WTC11 (cell line): ENCODE measurements at regions not wholly inside any gene's neighbourhood (a gene's known extent, or its start where the extent isn't known, plus 50 kb on each side); places are given as distances from the start of the nearest gene placed in this dataset.
"Not testable (repeated sequence)": the region's sequence is repeated elsewhere in the genome, so short reads cannot be mapped to it uniquely, and the experiment has no call there.

ENCODE experiments used
- ATAC-seq: fragments of 200-7000 bp; cut with Tn5 transposase; 2 replicates; pipeline ENCODE4 v1.10.0; 2021; ENCODE audit warnings: mild to moderate bottlenecking, moderate library complexity
- CTCF ChIA-PET: fragments of 300-600 bp; sonication (Branson Sonifier 250); formaldehyde crosslinking; loops from one replicate; lab custom pipeline; 2021; ENCODE audit warnings: antibody characterized with exemption; lab: Charles Lee
- POLR2A ChIA-PET: fragments of 350-600 bp; sonication (Branson Sonifier 250); formaldehyde crosslinking; loops from one replicate; lab custom pipeline; 2021; ENCODE audit warnings: antibody characterized with exemption; lab: Charles Lee
- DNase-seq: peaks from one replicate; pipeline ENCODE4 v3.0.0; 2021; ENCODE audit warnings: low spot score
- H3K27ac Mint-ChIP-seq: 2 replicates; pipeline ENCODE4 v1.8.0; 2021; ENCODE audit warnings: mixed read lengths
- H3K27me3 Mint-ChIP-seq: 2 replicates; pipeline ENCODE4 v1.8.0; 2021; ENCODE audit warnings: low read depth, mild to moderate bottlenecking, moderate library complexity, mixed read lengths
- H3K36me3 Mint-ChIP-seq: 2 replicates; pipeline ENCODE4 v1.8.0; 2021; ENCODE audit warnings: mixed read lengths
- H3K4me1 Mint-ChIP-seq: 2 replicates; pipeline ENCODE4 v1.8.0; 2022; ENCODE audit warnings: mixed read lengths
- H3K4me3 Mint-ChIP-seq: 2 replicates; pipeline ENCODE4 v1.8.0; 2021; ENCODE audit warnings: mild to moderate bottlenecking, moderate library complexity, mixed read lengths
- H3K9me3 Mint-ChIP-seq: 2 replicates; pipeline ENCODE4 v1.8.0; 2021; ENCODE audit warnings: mixed read lengths
- CBFB ChIP-seq: sonication (generic); formaldehyde crosslinking; IDR thresholded peaks from 2 replicates; pipeline ENCODE4 v1.8.1; 2022; ENCODE audit warnings: mild to moderate bottlenecking, low read depth, missing genetic modification reagents
- CREB1 ChIP-seq: sonication (generic); formaldehyde crosslinking; IDR thresholded peaks from 2 replicates; pipeline ENCODE4 v1.8.0; 2023; ENCODE audit warnings: mild to moderate bottlenecking, missing genetic modification reagents
- CTCF ChIP-seq: fragments of 200-600 bp; IDR thresholded peaks from 2 replicates; pipeline ENCODE4 v1.8.0; 2022; ENCODE audit warnings: antibody characterized with exemption
- E2F4 ChIP-seq: sonication (generic); formaldehyde crosslinking; IDR thresholded peaks from 2 replicates; pipeline ENCODE4 v1.8.1; 2022; ENCODE audit warnings: low read depth, mild to moderate bottlenecking, moderate library complexity, missing genetic modification reagents, borderline replicate concordance
- FOXJ3 ChIP-seq: sonication (generic); formaldehyde crosslinking; IDR thresholded peaks from 2 replicates; pipeline ENCODE4 v1.9.0; 2021; ENCODE audit warnings: missing genetic modification reagents, mild to moderate bottlenecking, borderline replicate concordance
- FOXK1 ChIP-seq: sonication (generic); formaldehyde crosslinking; IDR thresholded peaks from 2 replicates; pipeline ENCODE4 v1.8.0; 2022; ENCODE audit warnings: mild to moderate bottlenecking, moderate library complexity, missing genetic modification reagents
- FOXP1 ChIP-seq: sonication (generic); formaldehyde crosslinking; IDR thresholded peaks from 2 replicates; pipeline ENCODE4 v1.8.0; 2022; ENCODE audit warnings: missing genetic modification reagents, mild to moderate bottlenecking, moderate library complexity, borderline replicate concordance
- GABPB1 ChIP-seq: sonication (generic); formaldehyde crosslinking; IDR thresholded peaks from 2 replicates; pipeline ENCODE4 v1.8.1; 2023; ENCODE audit warnings: mild to moderate bottlenecking, missing genetic modification reagents
- GTF2I ChIP-seq: fragments of 250-450 bp; sonication (Bioruptor Pico); conservative IDR thresholded peaks from 2 replicates; pipeline ENCODE4 v1.4.0; 2021; ENCODE audit warnings: mild to moderate bottlenecking
- JUN ChIP-seq: sonication (generic); formaldehyde crosslinking; IDR thresholded peaks from 2 replicates; pipeline ENCODE4 v1.8.0; 2023; ENCODE audit warnings: mild to moderate bottlenecking, missing genetic modification reagents
- MLX ChIP-seq: sonication (generic); formaldehyde crosslinking; IDR thresholded peaks from 2 replicates; pipeline ENCODE4 v1.8.1; 2023; ENCODE audit warnings: mild to moderate bottlenecking, missing genetic modification reagents, moderate library complexity
- NR2C2 ChIP-seq: sonication (generic); formaldehyde crosslinking; IDR thresholded peaks from 2 replicates; pipeline ENCODE4 v1.8.0; 2022; ENCODE audit warnings: mild to moderate bottlenecking, missing genetic modification reagents
- RELA ChIP-seq: sonication (generic); formaldehyde crosslinking; IDR thresholded peaks from 2 replicates; pipeline ENCODE4 v1.8.1; 2022; ENCODE audit warnings: missing genetic modification reagents, mild to moderate bottlenecking, borderline replicate concordance
- SMAD4 ChIP-seq: sonication (generic); formaldehyde crosslinking; IDR thresholded peaks from 2 replicates; pipeline ENCODE4 v1.8.0; 2022; ENCODE audit warnings: mild to moderate bottlenecking, missing genetic modification reagents
- SOX15 ChIP-seq: fragments of 250-450 bp; sonication (Bioruptor Pico); IDR thresholded peaks from 2 replicates; pipeline ENCODE4 v1.9.0; 2021; ENCODE audit warnings: mild to moderate bottlenecking
- TEAD4 ChIP-seq: sonication (generic); formaldehyde crosslinking; IDR thresholded peaks from 2 replicates; pipeline ENCODE4 v1.8.0; 2022; ENCODE audit warnings: mild to moderate bottlenecking, missing genetic modification reagents
- ZBTB21 ChIP-seq: sonication (generic); formaldehyde crosslinking; IDR thresholded peaks from 2 replicates; pipeline ENCODE4 v1.8.1; 2023; ENCODE audit warnings: mild to moderate bottlenecking, missing genetic modification reagents, borderline replicate concordance
- ZNF121 ChIP-seq: sonication (generic); formaldehyde crosslinking; IDR thresholded peaks from 2 replicates; pipeline ENCODE4 v1.8.0; 2023; ENCODE audit warnings: missing genetic modification reagents
- ZNF263 ChIP-seq: sonication (generic); formaldehyde crosslinking; IDR thresholded peaks from 2 replicates; pipeline ENCODE4 v1.8.1; 2022; ENCODE audit warnings: low read depth, mild to moderate bottlenecking, moderate library complexity, missing genetic modification reagents
- ZNF317 ChIP-seq: sonication (generic); formaldehyde crosslinking; IDR thresholded peaks from 2 replicates; pipeline ENCODE4 v1.8.1; 2023; ENCODE audit warnings: low read depth, mild to moderate bottlenecking, moderate library complexity, missing genetic modification reagents, borderline replicate concordance
- ZNF423 ChIP-seq: fragments of 250-450 bp; sonication (Bioruptor Pico); IDR thresholded peaks from 2 replicates; pipeline ENCODE4 v2.1.2; 2022; ENCODE audit warnings: mild to moderate bottlenecking, moderate library complexity
- ZNF671 ChIP-seq: fragments of 250-450 bp; sonication (Bioruptor Pico); IDR thresholded peaks from 2 replicates; pipeline ENCODE4 v1.8.0; 2021; ENCODE audit warnings: mild to moderate bottlenecking
- TF ChIP-seq, protein P1 (sequence below): sonication (generic); formaldehyde crosslinking; conservative IDR thresholded peaks from 2 replicates; pipeline ENCODE4 v1.8.1; 2022; ENCODE audit warnings: mild to moderate bottlenecking, missing genetic modification reagents
- TF ChIP-seq, protein P2 (sequence below): fragments of 250-450 bp; sonication (Bioruptor Pico); conservative IDR thresholded peaks from 2 replicates; pipeline ENCODE4 v1.9.0; 2021; ENCODE audit warnings: mild to moderate bottlenecking
- TF ChIP-seq, protein P3 (sequence below): fragments of 250-450 bp; sonication (Bioruptor Pico); IDR thresholded peaks from 2 replicates; pipeline ENCODE4 v1.9.0; 2021; ENCODE audit warnings: mild to moderate bottlenecking

DNA sequence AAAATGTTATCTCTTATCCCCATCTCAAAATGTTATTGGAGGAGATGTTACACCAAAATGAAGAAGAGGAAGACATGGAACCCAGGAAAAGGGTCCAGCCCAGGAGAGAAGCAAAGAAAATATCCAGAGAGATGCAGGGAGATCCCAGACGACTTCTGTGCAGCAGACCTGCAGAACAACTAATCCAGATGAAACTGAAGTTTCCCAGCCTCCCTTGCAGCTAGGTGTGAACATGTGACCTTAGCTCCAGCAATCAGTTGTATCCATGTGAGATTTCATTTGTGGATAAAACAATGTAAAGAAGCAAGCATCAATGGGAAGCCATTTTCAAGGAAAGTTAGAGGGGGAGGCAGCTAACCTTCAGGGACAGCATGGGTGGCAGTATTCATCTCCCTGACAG lies 55.8 kb upstream of the NANOS1 start:
- no peak for TF ChIP-seq FOXJ3 (CRISPR knock-in tag)
- TF ChIP-seq, protein P1, sequence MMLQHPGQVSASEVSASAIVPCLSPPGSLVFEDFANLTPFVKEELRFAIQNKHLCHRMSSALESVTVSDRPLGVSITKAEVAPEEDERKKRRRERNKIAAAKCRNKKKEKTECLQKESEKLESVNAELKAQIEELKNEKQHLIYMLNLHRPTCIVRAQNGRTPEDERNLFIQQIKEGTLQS (CRISPR knock-in tag): no peak
- no peak for TF ChIP-seq TEAD4 (CRISPR knock-in tag)
- no peak for TF ChIP-seq GTF2I
- no peak for TF ChIP-seq FOXP1
- TF ChIP-seq RELA (CRISPR knock-in tag): no peak
- no peak for TF ChIP-seq ZBTB21
- TF ChIP-seq, all 79 proteins: peak for 0
- no peak for DNase-seq
- Mint-ChIP-seq H3K4me3 (no peak overlapping the region), H3K4me1 (no peaks in the 10 kb centered on the region), H3K27me3 (peaks cover 8% of the 10 kb centered on the region), H3K9me3 (peaks cover 29% of the 10 kb centered on the region), H3K27ac (no peak overlapping the region), H3K36me3 (peaks cover 14% of the 10 kb centered on the region)
- CTCF ChIA-PET: no interaction called here
- no peak for ATAC-seq
- POLR2A ChIA-PET: no interaction called here

DNA sequence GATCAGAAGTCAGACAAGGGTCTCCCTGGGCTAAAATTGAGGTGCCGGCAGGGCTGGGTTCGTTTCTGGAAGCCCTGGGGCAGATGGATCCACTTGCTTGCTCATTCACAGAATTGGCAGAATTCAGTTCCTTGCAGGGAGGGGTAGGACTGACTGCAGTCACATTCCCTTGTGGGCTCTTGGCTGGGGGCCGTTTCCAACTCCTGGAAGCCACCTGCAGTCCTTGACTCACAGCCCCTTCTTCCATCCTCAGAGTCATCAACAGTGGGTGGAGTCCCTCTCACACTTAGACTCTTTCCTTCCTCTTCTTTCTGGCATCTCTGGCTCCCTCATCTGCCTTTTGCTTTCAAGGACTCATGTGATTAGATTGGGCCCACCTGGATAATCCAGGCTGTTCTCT lies 54.6 kb upstream of the NANOS1 start:
- POLR2A ChIA-PET: no interaction called here

DNA sequence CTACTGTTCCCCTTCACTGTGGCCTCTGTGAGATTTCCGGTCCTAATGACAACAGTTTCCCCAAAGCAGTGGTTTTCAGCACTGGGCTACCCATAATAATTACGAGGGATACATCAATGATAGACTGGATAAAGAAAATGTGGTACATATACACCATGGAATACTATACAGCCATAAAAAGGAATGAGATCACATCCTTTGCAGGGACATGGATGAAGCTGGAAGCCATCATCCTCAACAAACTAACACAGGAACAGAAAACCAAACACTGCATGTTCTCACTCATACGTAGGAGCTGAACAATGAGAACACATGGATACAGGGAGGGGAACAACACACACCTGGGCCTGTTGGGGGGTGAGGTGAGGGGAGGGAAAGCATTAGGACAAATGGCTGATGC lies 53.3 kb upstream of the NANOS1 start:
- Mint-ChIP-seq H3K9me3 (peaks cover 29% of the 10 kb centered on the region), H3K36me3 (peaks cover 14% of the 10 kb centered on the region)
- H3K4me1 Mint-ChIP-seq, CTCF ChIA-PET, POLR2A ChIA-PET, H3K4me3 Mint-ChIP-seq, H3K27ac Mint-ChIP-seq, DNase-seq, H3K27me3 Mint-ChIP-seq, ATAC-seq: not testable (repeated sequence)

More for the DNA sequence above, 54.6 kb upstream of the NANOS1 start:
- DNase-seq (no peak), ATAC-seq (no peak)
- Mint-ChIP-seq H3K27me3 (peaks cover 8% of the 10 kb centered on the region), H3K4me3 (no peak overlapping the region), H3K27ac (no peak overlapping the region), H3K9me3 (peaks cover 29% of the 10 kb centered on the region), H3K36me3 (peaks cover 14% of the 10 kb centered on the region), H3K4me1 (no peaks in the 10 kb centered on the region)
- no peak for TF ChIP-seq MLX
- TF ChIP-seq JUN: no peak
- TF ChIP-seq, protein P2, sequence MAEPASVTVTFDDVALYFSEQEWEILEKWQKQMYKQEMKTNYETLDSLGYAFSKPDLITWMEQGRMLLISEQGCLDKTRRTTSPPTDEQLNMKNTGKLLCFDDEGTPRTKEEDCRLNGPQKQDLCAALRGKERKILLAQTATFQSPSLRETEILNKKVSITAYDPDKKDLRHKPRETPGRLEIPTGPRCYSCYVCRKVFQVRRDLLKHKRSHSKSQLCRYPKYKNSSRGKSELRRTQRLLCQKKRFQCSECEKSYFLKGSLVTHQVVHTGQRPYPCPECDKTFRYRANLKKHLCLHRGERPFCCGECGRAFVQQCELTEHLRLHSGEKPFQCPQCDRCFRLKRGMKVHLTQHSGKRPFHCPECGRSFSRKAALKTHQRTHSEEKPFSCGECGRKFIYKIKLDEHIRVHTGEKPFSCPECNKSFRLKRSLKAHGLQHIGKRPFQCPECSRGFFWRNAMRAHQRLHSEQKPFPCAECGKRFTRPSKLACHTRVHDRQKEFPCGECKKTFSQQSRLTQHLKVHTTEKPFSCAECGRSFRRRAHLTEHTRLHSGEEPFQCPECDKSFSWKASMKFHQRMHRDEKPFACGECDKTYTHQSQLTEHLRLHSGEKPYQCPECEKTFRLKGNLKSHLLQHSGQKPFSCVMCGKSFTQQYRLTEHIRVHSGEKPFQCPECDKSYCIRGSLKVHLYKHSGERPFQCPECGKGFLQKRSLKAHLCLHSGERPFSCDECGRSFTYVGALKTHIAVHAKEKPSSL: no peak
- TF ChIP-seq ZNF423 (CRISPR knock-in tag): no peak
- TF ChIP-seq E2F4 (CRISPR knock-in tag): no peak
- TF ChIP-seq GABPB1 (CRISPR knock-in tag): no peak
- no peak for TF ChIP-seq ZNF317
- TF ChIP-seq, protein P1 (CRISPR knock-in tag): no peak
- no peak for TF ChIP-seq CBFB
- TF ChIP-seq FOXK1 (CRISPR knock-in tag): no peak
- no peak for TF ChIP-seq ZNF671 (CRISPR knock-in tag)
- TF ChIP-seq SMAD4 (CRISPR knock-in tag): no peak
- TF ChIP-seq SOX15 (CRISPR knock-in tag): no peak
- TF ChIP-seq CTCF: no peak
- no peak for TF ChIP-seq ZNF121
- TF ChIP-seq, protein P3, sequence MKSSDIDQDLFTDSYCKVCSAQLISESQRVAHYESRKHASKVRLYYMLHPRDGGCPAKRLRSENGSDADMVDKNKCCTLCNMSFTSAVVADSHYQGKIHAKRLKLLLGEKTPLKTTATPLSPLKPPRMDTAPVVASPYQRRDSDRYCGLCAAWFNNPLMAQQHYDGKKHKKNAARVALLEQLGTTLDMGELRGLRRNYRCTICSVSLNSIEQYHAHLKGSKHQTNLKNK (CRISPR knock-in tag): no peak
- no peak for TF ChIP-seq CREB1 (CRISPR knock-in tag)
- no peak for TF ChIP-seq ZNF263
- TF ChIP-seq NR2C2 (CRISPR knock-in tag): no peak
- CTCF ChIA-PET: no interaction called here
